CD4-positive, alpha-beta T cell (primary cell): ENCODE measurements at regions not wholly inside any gene's neighbourhood (a gene's known extent, or its start where the extent isn't known, plus 50 kb on each side); places are given as distances from the start of the nearest gene placed in this dataset.

ENCODE experiments used
- ATAC-seq: fragments of 200-7000 bp; cut with Tn5 transposase; one replicate; pipeline ENCODE4 v1.10.0; 2022; ENCODE audit warnings: mild to moderate bottlenecking; ENCODE audit not compliant: poor library complexity
- CTCF ChIA-PET: fragments of 350-600 bp; sonication (Branson Sonifier 250); formaldehyde crosslinking; loops from one replicate; lab custom pipeline; 2021; ENCODE audit warnings: antibody characterized with exemption, inconsistent platforms; lab: Charles Lee
- POLR2A ChIA-PET: fragments of 350-600 bp; sonication (Branson Sonifier 250); formaldehyde crosslinking; loops from one replicate; lab custom pipeline; 2021; ENCODE audit warnings: antibody characterized with exemption, inconsistent platforms; lab: Charles Lee
- DNase-seq, 14 experiments: peaks; one replicate each; pipeline ENCODE4 v3.0.0-alpha.2; 2013 to 2020; ENCODE audit warnings: mixed read lengths in 2 of 14
- H3K27ac ChIP-seq, 2 donors: one replicate each; pipeline versions ENCODE4 v1.5.1 to v1.7.0; 2013; ENCODE audit warnings: low read length in 2 of 2, low read depth in 1 of 2, mild to moderate bottlenecking in 1 of 2
- H3K27me3 ChIP-seq, 2 experiments: 1 replicate in 1 of 2; 2 replicates in 1 of 2; pipeline versions ENCODE4 v1.6.1 to v1.7.0; 2013; ENCODE audit warnings: low read length in 2 of 2, control low read depth in 1 of 2, mild to moderate bottlenecking in 1 of 2, moderate library complexity in 1 of 2; ENCODE audit not compliant: insufficient read depth in 2 of 2, control insufficient read depth in 1 of 2
- H3K36me3 ChIP-seq: one replicate; pipeline ENCODE4 v1.6.1; 2013; ENCODE audit warnings: low read length, control low read depth; ENCODE audit not compliant: insufficient read depth
- H3K4me1 ChIP-seq: one replicate; pipeline ENCODE4 v1.6.1; 2013; ENCODE audit warnings: low read length, control low read depth; ENCODE audit not compliant: insufficient read depth
- H3K4me3 ChIP-seq: one replicate; pipeline ENCODE4 v1.5.1; 2013; ENCODE audit warnings: mild to moderate bottlenecking, low read length, moderate library complexity
- H3K9me3 ChIP-seq, 2 experiments: 1 replicate in 1 of 2; 2 replicates in 1 of 2; pipeline versions ENCODE4 v1.6.1 to v1.7.0; 2013; ENCODE audit warnings: low read length in 2 of 2, mild to moderate bottlenecking in 2 of 2, control low read depth in 1 of 2, moderate library complexity in 1 of 2; ENCODE audit not compliant: control insufficient read depth in 1 of 2, insufficient read depth in 1 of 2
- H3K27ac Mint-ChIP-seq: one replicate; pipeline ENCODE4 v1.8.0; 2020; ENCODE audit warnings: mixed read lengths
- H3K27me3 Mint-ChIP-seq: one replicate; pipeline ENCODE4 v1.8.0; 2021; ENCODE audit warnings: mixed read lengths
- H3K36me3 Mint-ChIP-seq: one replicate; pipeline ENCODE4 v1.8.0; 2021; ENCODE audit warnings: low read depth, mixed read lengths
- H3K4me1 Mint-ChIP-seq: one replicate; pipeline ENCODE4 v1.8.0; 2021; ENCODE audit warnings: low read depth, mixed read lengths
- H3K4me3 Mint-ChIP-seq: one replicate; pipeline ENCODE4 v1.8.0; 2020; ENCODE audit warnings: mild to moderate bottlenecking, mixed read lengths
- H3K9me3 Mint-ChIP-seq: one replicate; pipeline ENCODE4 v1.8.0; 2020; ENCODE audit warnings: mixed read lengths
- intact Hi-C, 2 experiments: fragments of 100-400 bp; cut with DNase I in 1 of 2; cut with micrococcal nuclease in 1 of 2; formaldehyde crosslinking; loops; one replicate each; pipeline versions ENCODE4 v1.15.1 to v1.9.0; 2023 to 2025; cut with DNase I, micrococcal nuclease
- TF ChIP-seq, protein P1 (sequence below): fragments of 200-600 bp; IDR thresholded peaks from one replicate; pipeline ENCODE4 v1.8.0; 2022; ENCODE audit warnings: antibody characterized with exemption, mild to moderate bottlenecking

DNA sequence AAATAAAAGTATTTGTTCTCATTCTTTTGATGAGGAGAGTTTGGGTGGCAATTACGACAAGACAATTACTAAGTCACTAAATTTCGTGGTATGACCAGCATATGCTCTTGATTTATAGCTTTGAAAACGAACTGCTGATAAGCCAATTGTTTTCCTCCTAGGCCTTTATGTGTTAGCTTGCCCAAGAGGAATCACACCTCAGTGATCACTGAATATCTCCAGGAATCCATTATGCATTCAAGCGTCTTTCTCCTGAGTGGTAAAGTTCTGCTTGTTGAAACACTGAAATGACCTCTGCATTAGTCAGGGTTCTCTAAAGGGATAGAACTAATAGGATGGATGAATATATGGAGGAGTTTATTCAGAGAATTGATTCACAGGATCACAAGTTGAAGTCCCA, 677.7 kb upstream of the MEF2C start:
- Histone ChIP-seq H3K4me1 (no peaks in the 10 kb centered on the region), H3K27ac (no peak overlapping the region), H3K27me3 (no peaks in the 10 kb centered on the region), H3K4me3 (no peak overlapping the region), H3K9me3 (no peaks in the 10 kb centered on the region), H3K36me3 (no peaks in the 10 kb centered on the region)
- TF ChIP-seq, protein P1, sequence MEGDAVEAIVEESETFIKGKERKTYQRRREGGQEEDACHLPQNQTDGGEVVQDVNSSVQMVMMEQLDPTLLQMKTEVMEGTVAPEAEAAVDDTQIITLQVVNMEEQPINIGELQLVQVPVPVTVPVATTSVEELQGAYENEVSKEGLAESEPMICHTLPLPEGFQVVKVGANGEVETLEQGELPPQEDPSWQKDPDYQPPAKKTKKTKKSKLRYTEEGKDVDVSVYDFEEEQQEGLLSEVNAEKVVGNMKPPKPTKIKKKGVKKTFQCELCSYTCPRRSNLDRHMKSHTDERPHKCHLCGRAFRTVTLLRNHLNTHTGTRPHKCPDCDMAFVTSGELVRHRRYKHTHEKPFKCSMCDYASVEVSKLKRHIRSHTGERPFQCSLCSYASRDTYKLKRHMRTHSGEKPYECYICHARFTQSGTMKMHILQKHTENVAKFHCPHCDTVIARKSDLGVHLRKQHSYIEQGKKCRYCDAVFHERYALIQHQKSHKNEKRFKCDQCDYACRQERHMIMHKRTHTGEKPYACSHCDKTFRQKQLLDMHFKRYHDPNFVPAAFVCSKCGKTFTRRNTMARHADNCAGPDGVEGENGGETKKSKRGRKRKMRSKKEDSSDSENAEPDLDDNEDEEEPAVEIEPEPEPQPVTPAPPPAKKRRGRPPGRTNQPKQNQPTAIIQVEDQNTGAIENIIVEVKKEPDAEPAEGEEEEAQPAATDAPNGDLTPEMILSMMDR: no peak
- Mint-ChIP-seq H3K4me1 (no peaks in the 10 kb centered on the region), H3K27me3 (no peaks in the 10 kb centered on the region), H3K9me3 (no peaks in the 10 kb centered on the region), H3K4me3 (no peak overlapping the region), H3K36me3 (no peaks in the 10 kb centered on the region), H3K27ac (no peak overlapping the region)
- ATAC-seq (no peak), DNase-seq (no peak)
- ChIA-PET POLR2A (no interaction called here), CTCF (no interaction called here)
- intact Hi-C loops: no loop called here

DNA sequence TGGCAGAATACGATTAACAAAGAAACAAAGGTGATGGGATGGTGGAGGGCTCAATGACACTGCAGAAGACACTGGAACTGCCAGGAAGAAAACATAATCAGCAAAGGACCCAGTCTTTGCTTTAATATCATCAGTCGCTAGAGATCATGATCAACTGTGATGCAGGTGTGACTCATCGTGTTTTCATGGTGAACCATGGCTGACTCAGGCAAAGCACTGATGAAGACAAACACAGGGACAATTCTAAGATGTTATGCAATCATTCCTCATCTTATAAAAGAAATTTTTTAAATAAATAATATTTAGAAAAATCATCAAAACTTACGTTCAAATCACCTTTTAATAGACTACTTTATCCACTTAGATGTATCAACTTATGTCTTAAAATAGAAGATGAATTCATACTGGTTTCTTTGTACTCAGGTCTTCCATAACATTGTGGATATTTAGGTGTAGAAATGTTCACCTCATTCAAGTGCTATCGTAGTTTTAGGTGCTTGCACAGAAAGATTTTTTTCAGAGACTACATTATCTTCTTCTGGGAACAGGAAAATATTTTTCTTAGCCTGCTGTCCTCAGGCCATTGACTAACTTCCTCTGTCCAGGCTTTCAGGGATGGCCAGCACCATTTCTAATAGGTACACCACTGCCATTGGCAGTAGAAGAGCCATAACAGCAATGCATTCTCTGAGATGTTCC, 673.4 kb upstream of the MEF2C start:
- TF ChIP-seq, protein P1: no peak
- H3K36me3 Mint-ChIP-seq: no peaks in the 10 kb centered on the region
- no peak overlapping the region for H3K4me3 Mint-ChIP-seq
- intact Hi-C loops: no loop called here
- H3K27me3 Mint-ChIP-seq: no peaks in the 10 kb centered on the region
- ATAC-seq: no peak
- CTCF ChIA-PET: no interaction called here
- no peaks in the 10 kb centered on the region for H3K9me3 Mint-ChIP-seq
- no peak overlapping the region for H3K27ac Mint-ChIP-seq
- no peak for DNase-seq
- Histone ChIP-seq H3K4me1 (no peaks in the 10 kb centered on the region), H3K9me3 (no peaks in the 10 kb centered on the region), H3K27me3 (no peaks in the 10 kb centered on the region), H3K36me3 (no peaks in the 10 kb centered on the region), H3K27ac (no peak overlapping the region), H3K4me3 (no peak overlapping the region)
- POLR2A ChIA-PET: no interaction called here
- H3K4me1 Mint-ChIP-seq: no peaks in the 10 kb centered on the region

DNA sequence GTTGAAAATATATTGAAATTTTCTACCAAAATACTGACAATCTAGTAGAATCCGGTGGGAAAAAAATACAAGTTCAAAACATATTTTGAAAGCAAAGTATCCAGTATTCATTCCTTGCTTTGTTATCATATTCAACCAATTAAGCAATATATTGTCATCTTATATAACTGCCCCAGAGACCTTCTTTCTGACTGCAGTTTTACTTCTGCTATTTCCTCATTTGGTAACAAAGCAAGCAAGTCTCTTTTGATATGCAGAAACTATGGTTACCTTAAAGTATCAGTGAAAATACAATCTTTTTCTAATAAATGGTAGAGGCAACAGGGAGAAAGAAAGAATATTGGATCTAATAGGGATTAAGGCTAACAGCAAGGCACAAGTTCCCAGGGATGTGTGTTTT, 663.7 kb upstream of the MEF2C start:
- POLR2A ChIA-PET: no interaction called here
- H3K4me1 ChIP-seq: no peaks in the 10 kb centered on the region
- Mint-ChIP-seq H3K36me3 (no peaks in the 10 kb centered on the region), H3K27ac (no peak overlapping the region), H3K27me3 (no peaks in the 10 kb centered on the region), H3K9me3 (no peaks in the 10 kb centered on the region), H3K4me3 (no peak overlapping the region), H3K4me1 (no peaks in the 10 kb centered on the region)
- H3K36me3 ChIP-seq: no peaks in the 10 kb centered on the region
- no peak overlapping the region for H3K27ac ChIP-seq
- DNase-seq (no peak), ATAC-seq (no peak)
- no peaks in the 10 kb centered on the region for H3K27me3 ChIP-seq
- H3K9me3 ChIP-seq: no peaks in the 10 kb centered on the region
- TF ChIP-seq, protein P1: no peak
- CTCF ChIA-PET: no interaction called here
- intact Hi-C loops: no loop called here
- H3K4me3 ChIP-seq: no peak overlapping the region
